ENCODE measurements at regions not wholly inside any gene's neighbourhood (a gene's known extent, or its start where the extent isn't known, plus 50 kb on each side); places are given as distances from the start of the nearest gene placed in this dataset.

- ATAC-seq (ENCODE audit: low FRiP score), result peak; percentile 46
- 32 to 35% methylated on average over 7 of the region's 7 CpGs for WGBS, 2 donors
Observed at GRCh38 chr1:29698033-29698432, 461.7 kb downstream of the PTPRU start.

GRCh38 chr1:29697391-29697780, 461.1 kb downstream of the PTPRU start:
- 86 to 89% methylated on average over 10 of the region's 10 CpGs for WGBS, 2 donors
- ATAC-seq (ENCODE audit: low FRiP score), result no peak
- no peaks in the 10 kb centered on the region for H3K36me3 ChIP-seq (ENCODE audit: control insufficient read depth in 1 of 2, insufficient read depth in 2 of 2, low read length in 1 of 2)
- no peaks in the 10 kb centered on the region for H3K9me3 ChIP-seq (ENCODE audit: control insufficient read depth, low read length)
- H3K4me3 ChIP-seq (ENCODE audit: low read length in 2 of 2), result no peak overlapping the region
- no peaks in the 10 kb centered on the region for H3K4me1 ChIP-seq (ENCODE audit: control insufficient read depth in 1 of 2, insufficient read depth in 2 of 2, low read length in 2 of 2)
- no peak overlapping the region for H3K27ac ChIP-seq (ENCODE audit: low read depth in 1 of 2, low read length in 2 of 2)
- DNase-seq, result no peak
- intact Hi-C loops (cut with DNase I), result no loop called here
- no peaks in the 10 kb centered on the region for H3K27me3 ChIP-seq (ENCODE audit: control insufficient read depth in 1 of 2, insufficient read depth in 2 of 2, low read length in 1 of 2)

More at GRCh38 chr1:29698033-29698432, 461.7 kb downstream of the PTPRU start:
- Histone ChIP-seq H3K4me3 (ENCODE audit: low read length in 2 of 2) (no peak overlapping the region), H3K27me3 (ENCODE audit: control insufficient read depth in 1 of 2, insufficient read depth in 2 of 2, low read length in 1 of 2) (no peaks in the 10 kb centered on the region), H3K4me1 (ENCODE audit: control insufficient read depth in 1 of 2, insufficient read depth in 2 of 2, low read length in 2 of 2) (no peaks in the 10 kb centered on the region), H3K36me3 (ENCODE audit: control insufficient read depth in 1 of 2, insufficient read depth in 2 of 2, low read length in 1 of 2) (no peaks in the 10 kb centered on the region), H3K9me3 (ENCODE audit: control insufficient read depth, low read length) (no peaks in the 10 kb centered on the region), H3K27ac (ENCODE audit: low read depth in 1 of 2, low read length in 2 of 2) (no peak overlapping the region)
- intact Hi-C loops (cut with DNase I), result no loop called here
- DNase-seq, result peak in 1 of 2 donors; percentile 75

GRCh38 chr1:29696656-29697390, 460.5 kb downstream of the PTPRU start:
- intact Hi-C loops (cut with DNase I), result no loop called here
- DNase-seq, result no peak
- 86 to 87% methylated on average over 20 of the region's 20 CpGs for WGBS, 2 donors
- H3K36me3 ChIP-seq (ENCODE audit: control insufficient read depth in 1 of 2, insufficient read depth in 2 of 2, low read length in 1 of 2), result no peaks in the 10 kb centered on the region
- no peaks in the 10 kb centered on the region for H3K9me3 ChIP-seq (ENCODE audit: control insufficient read depth, low read length)
- H3K27me3 ChIP-seq (ENCODE audit: control insufficient read depth in 1 of 2, insufficient read depth in 2 of 2, low read length in 1 of 2), result no peaks in the 10 kb centered on the region
- ATAC-seq (ENCODE audit: low FRiP score), result no peak
- H3K27ac ChIP-seq (ENCODE audit: low read depth in 1 of 2, low read length in 2 of 2), result no peak overlapping the region
- no peak overlapping the region for H3K4me3 ChIP-seq (ENCODE audit: low read length in 2 of 2)
- no peaks in the 10 kb centered on the region for H3K4me1 ChIP-seq (ENCODE audit: control insufficient read depth in 1 of 2, insufficient read depth in 2 of 2, low read length in 2 of 2)

GRCh38 chr1:29695803-29696202, 459.5 kb downstream of the PTPRU start:
- Histone ChIP-seq H3K36me3 (ENCODE audit: control insufficient read depth in 1 of 2, insufficient read depth in 2 of 2, low read length in 1 of 2) (no peaks in the 10 kb centered on the region), H3K9me3 (ENCODE audit: control insufficient read depth, low read length) (no peaks in the 10 kb centered on the region), H3K27me3 (ENCODE audit: control insufficient read depth in 1 of 2, insufficient read depth in 2 of 2, low read length in 1 of 2) (no peaks in the 10 kb centered on the region), H3K4me3 (ENCODE audit: low read length in 2 of 2) (no peak overlapping the region), H3K27ac (ENCODE audit: low read depth in 1 of 2, low read length in 2 of 2) (no peak overlapping the region), H3K4me1 (ENCODE audit: control insufficient read depth in 1 of 2, insufficient read depth in 2 of 2, low read length in 2 of 2) (no peaks in the 10 kb centered on the region)
- WGBS, 2 donors, result 84% methylated on average over 5 of the region's 5 CpGs
- intact Hi-C loops (cut with DNase I), result no loop called here
- ATAC-seq (ENCODE audit: low FRiP score), result no peak
- no peak for DNase-seq

- intact Hi-C loops (cut with DNase I), result no loop called here
- no peaks in the 10 kb centered on the region for H3K4me1 ChIP-seq (ENCODE audit: control insufficient read depth in 1 of 2, insufficient read depth in 2 of 2, low read length in 2 of 2)
- DNase-seq (no peak), ATAC-seq (ENCODE audit: low FRiP score) (no peak)
- H3K27me3 ChIP-seq (ENCODE audit: control insufficient read depth in 1 of 2, insufficient read depth in 2 of 2, low read length in 1 of 2), result no peaks in the 10 kb centered on the region
- H3K4me3 ChIP-seq (ENCODE audit: low read length in 2 of 2), result no peak overlapping the region
- no peaks in the 10 kb centered on the region for H3K9me3 ChIP-seq (ENCODE audit: control insufficient read depth, low read length)
- H3K36me3 ChIP-seq (ENCODE audit: control insufficient read depth in 1 of 2, insufficient read depth in 2 of 2, low read length in 1 of 2), result no peaks in the 10 kb centered on the region
- 70 to 75% methylated on average over 3 of the region's 3 CpGs for WGBS, 2 donors
- H3K27ac ChIP-seq (ENCODE audit: low read depth in 1 of 2, low read length in 2 of 2), result no peak overlapping the region
Observed at GRCh38 chr1:29695036-29695435, 458.7 kb downstream of the PTPRU start.

GRCh38 chr1:29691499-29691898, 455.2 kb downstream of the PTPRU start:
- no peaks in the 10 kb centered on the region for H3K36me3 ChIP-seq (ENCODE audit: control insufficient read depth in 1 of 2, insufficient read depth in 2 of 2, low read length in 1 of 2)
- H3K4me1 ChIP-seq (ENCODE audit: control insufficient read depth in 1 of 2, insufficient read depth in 2 of 2, low read length in 2 of 2), result no peaks in the 10 kb centered on the region
- H3K9me3 ChIP-seq (ENCODE audit: control insufficient read depth, low read length), result no peaks in the 10 kb centered on the region
- no peak overlapping the region for H3K4me3 ChIP-seq (ENCODE audit: low read length in 2 of 2)
- WGBS, 2 donors, result 76 to 81% methylated on average over 5 of the region's 5 CpGs
- DNase-seq (no peak), ATAC-seq (ENCODE audit: low FRiP score) (no peak)
- no peaks in the 10 kb centered on the region for H3K27me3 ChIP-seq (ENCODE audit: control insufficient read depth in 1 of 2, insufficient read depth in 2 of 2, low read length in 1 of 2)
- intact Hi-C loops (cut with DNase I), result no loop called here
- H3K27ac ChIP-seq (ENCODE audit: low read depth in 1 of 2, low read length in 2 of 2), result no peak overlapping the region

- WGBS, 2 donors, result 60 to 66% methylated on average over 8 to 9 of the region's 9 CpGs
- intact Hi-C loops (cut with DNase I), result no loop called here
- Histone ChIP-seq H3K4me3 (ENCODE audit: low read length in 2 of 2) (no peak overlapping the region), H3K9me3 (ENCODE audit: control insufficient read depth, low read length) (no peaks in the 10 kb centered on the region), H3K36me3 (ENCODE audit: control insufficient read depth in 1 of 2, insufficient read depth in 2 of 2, low read length in 1 of 2) (no peaks in the 10 kb centered on the region), H3K27ac (ENCODE audit: low read depth in 1 of 2, low read length in 2 of 2) (no peak overlapping the region), H3K4me1 (ENCODE audit: control insufficient read depth in 1 of 2, insufficient read depth in 2 of 2, low read length in 2 of 2) (no peaks in the 10 kb centered on the region), H3K27me3 (ENCODE audit: control insufficient read depth in 1 of 2, insufficient read depth in 2 of 2, low read length in 1 of 2) (no peaks in the 10 kb centered on the region)
- ATAC-seq (ENCODE audit: low FRiP score) (no peak), DNase-seq (peak in 1 of 2 donors; percentile 6)
Observed at GRCh38 chr1:29690156-29690555, 453.8 kb downstream of the PTPRU start.

- Histone ChIP-seq H3K4me1 (ENCODE audit: control insufficient read depth in 1 of 2, insufficient read depth in 2 of 2, low read length in 2 of 2) (no peaks in the 10 kb centered on the region), H3K9me3 (ENCODE audit: control insufficient read depth, low read length) (no peaks in the 10 kb centered on the region), H3K4me3 (ENCODE audit: low read length in 2 of 2) (no peak overlapping the region), H3K27me3 (ENCODE audit: control insufficient read depth in 1 of 2, insufficient read depth in 2 of 2, low read length in 1 of 2) (no peaks in the 10 kb centered on the region), H3K36me3 (ENCODE audit: control insufficient read depth in 1 of 2, insufficient read depth in 2 of 2, low read length in 1 of 2) (no peaks in the 10 kb centered on the region), H3K27ac (ENCODE audit: low read depth in 1 of 2, low read length in 2 of 2) (no peak overlapping the region)
- DNase-seq (peak in 1 of 2 donors; percentile 42), ATAC-seq (ENCODE audit: low FRiP score) (no peak)
- intact Hi-C loops (cut with DNase I), result no loop called here
- 71 to 74% methylated on average over 13 of the region's 13 CpGs for WGBS, 2 donors
Observed at GRCh38 chr1:29689372-29690030, 453.2 kb downstream of the PTPRU start.

Data from aorta (tissue), 5 donors.